ENCODE measurements at regions not wholly inside any gene's neighbourhood (a gene's known extent, or its start where the extent isn't known, plus 50 kb on each side); places are given as distances from the start of the nearest gene placed in this dataset.
"Not testable (repeated sequence)": the region's sequence is repeated elsewhere in the genome, so short reads cannot be mapped to it uniquely, and the experiment has no call there.

- no peak for DNase-seq
These were observed 156.2 kb upstream of the JARID2 start for GRCh38 chr6:15089569-15090144.

GRCh38 chr6:15090145-15090579 lies 155.7 kb upstream of the JARID2 start:
- DNase-seq = no peak

GRCh38 chr6:15090745-15091384 lies 155.0 kb upstream of the JARID2 start:
- DNase-seq = no peak

- DNase-seq = no peak
These were observed 148.7 kb upstream of the JARID2 start for GRCh38 chr6:15096894-15097837.

GRCh38 chr6:15101130-15101529 lies 144.7 kb upstream of the JARID2 start:
- no peak for DNase-seq

- DNase-seq = no peak
These were observed 143.6 kb upstream of the JARID2 start for GRCh38 chr6:15102241-15102640.

- DNase-seq = no peak
These were observed 138.8 kb upstream of the JARID2 start for GRCh38 chr6:15106958-15107643.

- no peak for DNase-seq
These were observed 138.1 kb upstream of the JARID2 start for GRCh38 chr6:15107644-15108382.

GRCh38 chr6:15108383-15108715 lies 137.5 kb upstream of the JARID2 start:
- no peak for DNase-seq

GRCh38 chr6:15109338-15110090 lies 136.4 kb upstream of the JARID2 start:
- DNase-seq = no peak

- DNase-seq = no peak
These were observed 135.0 kb upstream of the JARID2 start for GRCh38 chr6:15110726-15111354.

- not testable (repeated sequence) for DNase-seq
These were observed 134.3 kb upstream of the JARID2 start for GRCh38 chr6:15111576-15111975.

- no peak for DNase-seq
These were observed 132.3 kb upstream of the JARID2 start for GRCh38 chr6:15113587-15113986.

GRCh38 chr6:15114061-15114460 lies 131.8 kb upstream of the JARID2 start:
- DNase-seq = no peak

GRCh38 chr6:15116889-15117288 lies 129.0 kb upstream of the JARID2 start:
- DNase-seq = no peak

- no peak for DNase-seq
These were observed 124.4 kb upstream of the JARID2 start for GRCh38 chr6:15121443-15121842.

- DNase-seq = no peak
These were observed 123.8 kb upstream of the JARID2 start for GRCh38 chr6:15121977-15122550.

- no peak for DNase-seq
These were observed 116.0 kb upstream of the JARID2 start for GRCh38 chr6:15129887-15130286.

- no peak for DNase-seq
These were observed 114.6 kb upstream of the JARID2 start for GRCh38 chr6:15131234-15131633.

- no peak for DNase-seq
These were observed 114.2 kb upstream of the JARID2 start for GRCh38 chr6:15131651-15132061.

GRCh38 chr6:15132167-15132566 lies 113.7 kb upstream of the JARID2 start:
- DNase-seq = no peak

All from activated CD4-positive, alpha-beta T cell treated with anti-CD3 and anti-CD28 coated beads for 4 hours (primary cell).